Dedifferentiated amniotic fluid mesenchymal stem cell (primary cell): ENCODE measurements at regions not wholly inside any gene's neighbourhood (a gene's known extent, or its start where the extent isn't known, plus 50 kb on each side); places are given as distances from the start of the nearest gene placed in this dataset.

ENCODE experiments used
- DNase-seq: peaks from one replicate; pipeline ENCODE4 v3.0.0-alpha.2; 2016; ENCODE audit errors: extremely low spot score

GRCh38 chr3:40855871-40856270, 331.1 kb downstream of the ZNF621 start:
- no peak for DNase-seq

GRCh38 chr3:40858364-40859115, 333.8 kb downstream of the ZNF621 start:
- no peak for DNase-seq

- DNase-seq = no peak
These were observed 336.4 kb upstream of the CTNNB1 start for GRCh38 chr3:40862946-40863345.

- no peak for DNase-seq
These were observed 335.0 kb upstream of the CTNNB1 start for GRCh38 chr3:40864146-40864782.

- no peak for DNase-seq
These were observed 334.4 kb upstream of the CTNNB1 start for GRCh38 chr3:40864915-40865314.

GRCh38 chr3:40867797-40868196, 331.5 kb upstream of the CTNNB1 start:
- DNase-seq = no peak

- no peak for DNase-seq
These were observed 330.3 kb upstream of the CTNNB1 start for GRCh38 chr3:40869013-40869412.

- no peak for DNase-seq
These were observed 329.4 kb upstream of the CTNNB1 start for GRCh38 chr3:40869939-40870338.

GRCh38 chr3:40871394-40871793, 327.9 kb upstream of the CTNNB1 start:
- no peak for DNase-seq

- DNase-seq = no peak
These were observed 326.9 kb upstream of the CTNNB1 start for GRCh38 chr3:40872258-40872920.

- no peak for DNase-seq
These were observed 325.8 kb upstream of the CTNNB1 start for GRCh38 chr3:40873476-40873875.

GRCh38 chr3:40873934-40874699, 325.2 kb upstream of the CTNNB1 start:
- no peak for DNase-seq

GRCh38 chr3:40875581-40875980, 323.7 kb upstream of the CTNNB1 start:
- DNase-seq = no peak

- no peak for DNase-seq
These were observed 323.3 kb upstream of the CTNNB1 start for GRCh38 chr3:40876009-40876408.

GRCh38 chr3:40876496-40876895, 322.8 kb upstream of the CTNNB1 start:
- DNase-seq = no peak

- no peak for DNase-seq
These were observed 321.5 kb upstream of the CTNNB1 start for GRCh38 chr3:40877631-40878463.

- DNase-seq = no peak
These were observed 320.8 kb upstream of the CTNNB1 start for GRCh38 chr3:40878464-40878905.

- no peak for DNase-seq
These were observed 313.9 kb upstream of the CTNNB1 start for GRCh38 chr3:40885430-40885829.

- DNase-seq = no peak
These were observed 312.5 kb upstream of the CTNNB1 start for GRCh38 chr3:40886660-40887425.

GRCh38 chr3:40891186-40891585, 308.1 kb upstream of the CTNNB1 start:
- DNase-seq = no peak
